Nephron progenitor cell (in vitro differentiated cells): ENCODE measurements at regions not wholly inside any gene's neighbourhood (a gene's known extent, or its start where the extent isn't known, plus 50 kb on each side); places are given as distances from the start of the nearest gene placed in this dataset.

ENCODE experiments used
- DNase-seq: peaks from one replicate; pipeline ENCODE4 v3.0.0; 2021
- H3K27ac Mint-ChIP-seq: 2 replicates; pipeline ENCODE4 v1.8.0; 2021; ENCODE audit warnings: mild to moderate bottlenecking, moderate library complexity, mixed read lengths
- H3K27me3 Mint-ChIP-seq: 2 replicates; pipeline ENCODE4 v1.8.0; 2021; ENCODE audit warnings: mild to moderate bottlenecking, low read depth, mixed read lengths; ENCODE audit not compliant: poor library complexity
- H3K36me3 Mint-ChIP-seq: 2 replicates; pipeline ENCODE4 v1.8.0; 2021; ENCODE audit warnings: low read depth, mixed read lengths
- H3K4me1 Mint-ChIP-seq: 2 replicates; pipeline ENCODE4 v1.8.0; 2021; ENCODE audit warnings: mixed read lengths
- H3K4me3 Mint-ChIP-seq: 2 replicates; pipeline ENCODE4 v1.8.0; 2021; ENCODE audit warnings: mild to moderate bottlenecking, moderate library complexity, mixed read lengths
- H3K9me3 Mint-ChIP-seq: 2 replicates; pipeline ENCODE4 v1.8.0; 2021; ENCODE audit warnings: mild to moderate bottlenecking, moderate library complexity, mixed read lengths
- TF ChIP-seq, protein P1 (sequence below): fragments of 200-600 bp; sonication (generic); IDR thresholded peaks from 2 replicates; pipeline ENCODE4 v1.5.0; 2021; ENCODE audit warnings: antibody characterized with exemption

DNA sequence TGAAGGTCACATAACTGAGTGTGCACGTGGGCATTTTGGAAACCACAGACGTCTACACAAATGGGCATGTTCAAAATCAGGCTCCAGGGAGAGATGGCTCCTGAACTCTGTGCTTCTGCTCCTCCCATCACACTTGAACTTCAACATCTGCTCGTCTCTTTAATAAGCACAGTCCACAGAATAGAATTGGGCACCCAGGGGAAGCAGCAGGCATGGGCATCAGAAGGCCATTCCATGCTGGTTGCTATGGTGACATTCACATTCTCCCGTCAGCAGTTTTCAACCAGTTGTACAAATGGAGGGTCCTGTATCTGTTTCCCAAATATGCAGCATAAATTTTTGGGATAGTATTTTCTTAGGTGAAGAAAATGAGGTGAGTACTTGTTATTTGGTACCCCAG lies 183.7 kb upstream of the COPS8 start:
- Mint-ChIP-seq H3K27ac (no peak overlapping the region), H3K9me3 (no peaks in the 10 kb centered on the region), H3K4me1 (peaks cover 41% of the 10 kb centered on the region), H3K27me3 (peaks cover 24% of the 10 kb centered on the region), H3K4me3 (no peak overlapping the region), H3K36me3 (no peaks in the 10 kb centered on the region)
- TF ChIP-seq, protein P1, sequence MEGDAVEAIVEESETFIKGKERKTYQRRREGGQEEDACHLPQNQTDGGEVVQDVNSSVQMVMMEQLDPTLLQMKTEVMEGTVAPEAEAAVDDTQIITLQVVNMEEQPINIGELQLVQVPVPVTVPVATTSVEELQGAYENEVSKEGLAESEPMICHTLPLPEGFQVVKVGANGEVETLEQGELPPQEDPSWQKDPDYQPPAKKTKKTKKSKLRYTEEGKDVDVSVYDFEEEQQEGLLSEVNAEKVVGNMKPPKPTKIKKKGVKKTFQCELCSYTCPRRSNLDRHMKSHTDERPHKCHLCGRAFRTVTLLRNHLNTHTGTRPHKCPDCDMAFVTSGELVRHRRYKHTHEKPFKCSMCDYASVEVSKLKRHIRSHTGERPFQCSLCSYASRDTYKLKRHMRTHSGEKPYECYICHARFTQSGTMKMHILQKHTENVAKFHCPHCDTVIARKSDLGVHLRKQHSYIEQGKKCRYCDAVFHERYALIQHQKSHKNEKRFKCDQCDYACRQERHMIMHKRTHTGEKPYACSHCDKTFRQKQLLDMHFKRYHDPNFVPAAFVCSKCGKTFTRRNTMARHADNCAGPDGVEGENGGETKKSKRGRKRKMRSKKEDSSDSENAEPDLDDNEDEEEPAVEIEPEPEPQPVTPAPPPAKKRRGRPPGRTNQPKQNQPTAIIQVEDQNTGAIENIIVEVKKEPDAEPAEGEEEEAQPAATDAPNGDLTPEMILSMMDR = no peak
- no peak for DNase-seq

DNA sequence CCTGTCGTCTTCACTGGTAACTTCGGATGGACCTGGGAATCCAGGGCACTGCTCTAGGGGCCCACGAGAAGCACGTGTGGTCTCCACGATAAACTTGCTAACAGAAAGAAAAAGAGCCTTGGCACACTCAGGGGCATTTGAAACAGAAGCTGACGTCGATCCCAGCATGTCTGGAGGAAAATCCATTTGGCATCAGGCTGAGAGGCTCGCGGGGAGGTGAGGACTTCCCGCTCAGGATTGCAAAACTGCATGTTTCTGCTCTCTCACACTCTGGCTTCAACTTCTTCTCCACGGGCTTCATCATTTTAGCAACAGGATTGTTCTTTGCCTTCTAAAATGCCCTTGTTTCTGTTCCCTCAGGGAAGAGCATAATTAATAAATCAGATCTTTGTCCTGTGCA lies 181.7 kb upstream of the COPS8 start:
- H3K27ac Mint-ChIP-seq = no peak overlapping the region
- no peaks in the 10 kb centered on the region for H3K36me3 Mint-ChIP-seq
- H3K9me3 Mint-ChIP-seq = no peaks in the 10 kb centered on the region
- peaks cover 38% of the 10 kb centered on the region for H3K27me3 Mint-ChIP-seq
- TF ChIP-seq, protein P1 = no peak
- DNase-seq = no peak
- H3K4me3 Mint-ChIP-seq = no peak overlapping the region
- peaks cover 42% of the 10 kb centered on the region for H3K4me1 Mint-ChIP-seq

DNA sequence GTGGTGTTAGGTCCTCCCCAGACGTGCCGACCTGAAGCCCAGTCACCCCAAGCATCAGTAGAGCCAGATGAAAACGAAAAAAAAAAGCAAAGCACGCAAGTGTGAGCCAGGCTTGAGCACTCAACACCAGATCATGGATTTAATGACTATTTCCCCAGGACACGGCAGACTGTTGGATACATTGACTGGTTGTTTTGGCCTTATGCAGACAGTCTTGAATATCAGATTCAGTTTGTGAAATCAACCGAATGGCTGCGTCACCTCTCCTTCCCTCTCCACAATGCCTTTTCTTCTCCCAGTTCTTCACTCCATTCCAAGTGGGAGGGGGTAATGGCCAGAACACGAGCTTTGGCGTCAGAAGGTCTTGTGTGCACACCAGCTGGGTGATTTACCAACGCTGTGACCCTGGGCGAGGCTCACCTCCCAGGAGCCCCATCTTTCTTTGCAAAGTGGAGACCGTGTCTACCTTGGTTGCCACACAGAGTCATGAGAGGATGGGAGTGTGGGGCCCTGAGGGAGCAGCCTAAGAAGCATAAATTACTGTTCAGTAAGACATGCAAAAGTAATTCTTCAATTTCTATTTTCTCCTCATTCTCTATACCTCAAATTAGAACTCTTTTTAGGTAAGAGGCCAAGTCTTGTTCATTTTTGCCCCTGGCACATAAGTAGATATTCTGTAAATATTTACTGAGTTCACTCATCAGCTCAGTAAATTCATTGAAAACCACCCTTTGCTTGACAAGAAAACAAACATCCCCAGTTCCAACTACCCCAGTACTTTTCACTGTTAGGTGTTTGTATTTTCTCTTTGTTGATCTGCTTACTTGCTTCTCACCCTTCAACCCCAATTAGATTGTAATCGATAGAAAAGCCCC lies 181.1 kb upstream of the COPS8 start:
- H3K27me3 Mint-ChIP-seq = peaks cover 39% of the 10 kb centered on the region
- peak; percentile 23 for DNase-seq
- H3K27ac Mint-ChIP-seq = no peak overlapping the region
- TF ChIP-seq, protein P1 = no peak
- H3K4me1 Mint-ChIP-seq = peaks cover 42% of the 10 kb centered on the region
- H3K4me3 Mint-ChIP-seq = no peak overlapping the region
- no peaks in the 10 kb centered on the region for H3K9me3 Mint-ChIP-seq
- H3K36me3 Mint-ChIP-seq = no peaks in the 10 kb centered on the region

- Mint-ChIP-seq H3K4me1 (peaks cover 38% of the 10 kb centered on the region), H3K27me3 (peaks cover 35% of the 10 kb centered on the region), H3K36me3 (no peaks in the 10 kb centered on the region), H3K27ac (peak overlapping the region; percentile 26), H3K9me3 (no peaks in the 10 kb centered on the region), H3K4me3 (no peak overlapping the region)
- TF ChIP-seq, protein P1 = no peak
- no peak for DNase-seq
Measured at GRCh38 chr2:236905976-236906375, 179.7 kb upstream of the COPS8 start.

GRCh38 chr2:236908439-236909192 lies 177.1 kb upstream of the COPS8 start:
- H3K36me3 Mint-ChIP-seq = no peaks in the 10 kb centered on the region

More at GRCh38 chr2:236908439-236909192, 177.1 kb upstream of the COPS8 start:
- H3K4me3 Mint-ChIP-seq = no peak overlapping the region
- H3K9me3 Mint-ChIP-seq = no peaks in the 10 kb centered on the region
- peaks cover 35% of the 10 kb centered on the region for H3K27me3 Mint-ChIP-seq
- H3K4me1 Mint-ChIP-seq = peaks cover 56% of the 10 kb centered on the region
- H3K27ac Mint-ChIP-seq = no peak overlapping the region
- TF ChIP-seq, protein P1 = no peak
- DNase-seq = no peak
